HEK293 (cell line): ENCODE measurements at regions not wholly inside any gene's neighbourhood (a gene's known extent, or its start where the extent isn't known, plus 50 kb on each side); places are given as distances from the start of the nearest gene placed in this dataset.

Experiments used
- BCL11B ChIP-seq: fragments of 450-650 bp; formaldehyde crosslinking; IDR thresholded peaks from 2 replicates; pipeline ENCODE4 v1.5.1; 2016; ENCODE audit warnings: low read depth, missing biosample characterization, missing genetic modification characterization
- CTCF ChIP-seq: fragments of 450-650 bp; formaldehyde crosslinking; IDR thresholded peaks from 2 replicates; pipeline ENCODE4 v1.5.1; 2016; ENCODE audit warnings: missing biosample characterization, missing genetic modification characterization
- GLI4 ChIP-seq: fragments of 450-650 bp; formaldehyde crosslinking; IDR thresholded peaks from 2 replicates; pipeline ENCODE4 v1.5.1; 2016; ENCODE audit warnings: missing biosample characterization, missing genetic modification characterization
- ZNF24 ChIP-seq: fragments of 450-650 bp; formaldehyde crosslinking; IDR thresholded peaks from 2 replicates; pipeline ENCODE4 v1.5.1; 2016; ENCODE audit warnings: missing biosample characterization, missing genetic modification characterization
- ZNF274 ChIP-seq, 2 experiments: fragments of 200-500 bp in 1 of 2; fragments of 450-650 bp in 1 of 2; sonication (Bioruptor generic) in 1 of 2; formaldehyde crosslinking in 1 of 2; IDR thresholded peaks; 2 replicates each; pipeline versions ENCODE4 v1.5.1 to v1.6.1; 2014 to 2016; ENCODE audit warnings: borderline replicate concordance in 1 of 2, inconsistent platforms in 1 of 2, low read length in 1 of 2, missing biosample characterization in 1 of 2, missing genetic modification characterization in 1 of 2
- ZNF830 ChIP-seq: fragments of 450-650 bp; IDR thresholded peaks from 2 replicates; pipeline ENCODE4 v1.5.0; 2018; ENCODE audit warnings: missing biosample characterization, missing genetic modification characterization, low read depth, mild to moderate bottlenecking, moderate library complexity

- TF ChIP-seq ZNF274 (IDR thresholded peaks at IDR 0.05; ENCODE audit: low read length) (no peak), ZNF274 (tag by site-specific recombination; IDR thresholded peaks at IDR 0.05; ENCODE audit: borderline replicate concordance) (no peak), CTCF (tag by site-specific recombination) (no peak), GLI4 (tag by site-specific recombination) (no peak), BCL11B (tag by site-specific recombination) (no peak), ZNF830 (no peak), ZNF24 (no peak)
Observed at GRCh38 chr3:152713989-152714388, 120.9 kb upstream of the P2RY1 start.
